ENCODE measurements at regions not wholly inside any gene's neighbourhood (a gene's known extent, or its start where the extent isn't known, plus 50 kb on each side); places are given as distances from the start of the nearest gene placed in this dataset.

- TF ChIP-seq KDM1A (IDR thresholded peaks at IDR 0.05; ENCODE audit: borderline replicate concordance, low read length) (no peak), HDAC2 (IDR thresholded peaks at IDR 0.05; ENCODE audit: borderline replicate concordance in 1 of 2, low read depth in 2 of 2, low read length in 2 of 2) (no peak), CTCF (IDR thresholded peaks at IDR 0.05; ENCODE audit: control extremely low read depth in 1 of 3, insufficient read depth in 1 of 3, low read depth in 1 of 3, low read length in 3 of 3) (no peak), TEAD4 (IDR thresholded peaks at IDR 0.05; ENCODE audit: low read depth, low read length) (no peak), RAD21 (IDR thresholded peaks at IDR 0.05 in 1 of 2, conservative IDR thresholded peaks at IDR 0.05 in 1 of 2; ENCODE audit: low read depth in 2 of 2, low read length in 2 of 2) (no peak), MAX (IDR thresholded peaks at IDR 0.05) (no peak)
Measured at GRCh38 chr4:25981749-25982148, 67.7 kb downstream of the SMIM20 start.

All from H1 (cell line).